WERI-Rb-1 (cell line): ENCODE measurements at regions not wholly inside any gene's neighbourhood (a gene's known extent, or its start where the extent isn't known, plus 50 kb on each side); places are given as distances from the start of the nearest gene placed in this dataset.

Experiments used
- DNase-seq: peaks from one replicate; pipeline ENCODE4 v3.0.0-alpha.2; 2020
- H3K27ac ChIP-seq: fragments of 250-450 bp; sonication (Bioruptor Pico); 2 replicates; pipeline ENCODE4 v1.5.1; 2020; ENCODE audit warnings: mild to moderate bottlenecking, moderate library complexity
- H3K27me3 ChIP-seq: fragments of 250-450 bp; sonication (Bioruptor Pico); 2 replicates; pipeline ENCODE4 v1.5.1; 2021; ENCODE audit warnings: mild to moderate bottlenecking, low read depth, moderate library complexity; ENCODE audit not compliant: insufficient read depth, severe bottlenecking
- H3K36me3 ChIP-seq: fragments of 250-450 bp; sonication (Bioruptor Pico); 2 replicates; pipeline ENCODE4 v1.5.1; 2020; ENCODE audit warnings: mild to moderate bottlenecking, moderate library complexity
- H3K4me3 ChIP-seq: 2 replicates; pipeline ENCODE4 v1.5.1; 2011; ENCODE audit warnings: low read depth, mild to moderate bottlenecking, control low read depth, low read length
- H3K9me3 ChIP-seq: fragments of 250-450 bp; sonication (Bioruptor Pico); 2 replicates; pipeline ENCODE4 v1.5.1; 2021; ENCODE audit warnings: mild to moderate bottlenecking, moderate library complexity; ENCODE audit not compliant: severe bottlenecking
- CTCF ChIP-seq: IDR thresholded peaks from 2 replicates; pipeline ENCODE4 v1.5.1; 2011; ENCODE audit warnings: low read depth, mild to moderate bottlenecking, control low read depth, inconsistent platforms, low read length

- no peak overlapping the region for H3K27ac ChIP-seq
- H3K36me3 ChIP-seq: no peaks in the 10 kb centered on the region
- H3K4me3 ChIP-seq: no peak overlapping the region
- no peaks in the 10 kb centered on the region for H3K9me3 ChIP-seq
- DNase-seq: no peak
- H3K27me3 ChIP-seq: no peaks in the 10 kb centered on the region
- no peak for TF ChIP-seq CTCF
Measured at GRCh38 chr4:45122406-45122805, 396.1 kb upstream of the GNPDA2 start.

- H3K9me3 ChIP-seq: no peaks in the 10 kb centered on the region
- no peaks in the 10 kb centered on the region for H3K36me3 ChIP-seq
- DNase-seq: no peak
Measured at GRCh38 chr4:45121426-45121975, 395.1 kb upstream of the GNPDA2 start.

GRCh38 chr4:45120163-45120562 lies 393.8 kb upstream of the GNPDA2 start:
- Histone ChIP-seq H3K27ac (no peak overlapping the region), H3K4me3 (no peak overlapping the region), H3K9me3 (no peaks in the 10 kb centered on the region), H3K27me3 (no peaks in the 10 kb centered on the region), H3K36me3 (no peaks in the 10 kb centered on the region)
- TF ChIP-seq CTCF: no peak
- no peak for DNase-seq

More at GRCh38 chr4:45121426-45121975, 395.1 kb upstream of the GNPDA2 start:
- TF ChIP-seq CTCF: no peak
- H3K27me3 ChIP-seq: no peaks in the 10 kb centered on the region
- H3K4me3 ChIP-seq: no peak overlapping the region
- H3K27ac ChIP-seq: no peak overlapping the region

GRCh38 chr4:45119376-45119775 lies 393.0 kb upstream of the GNPDA2 start:
- Histone ChIP-seq H3K36me3 (no peaks in the 10 kb centered on the region), H3K27ac (no peak overlapping the region), H3K27me3 (no peaks in the 10 kb centered on the region), H3K4me3 (no peak overlapping the region), H3K9me3 (no peaks in the 10 kb centered on the region)
- DNase-seq: no peak
- TF ChIP-seq CTCF: no peak

- TF ChIP-seq CTCF: no peak
- no peak overlapping the region for H3K4me3 ChIP-seq
- no peak for DNase-seq
- H3K27me3 ChIP-seq: no peaks in the 10 kb centered on the region
- no peaks in the 10 kb centered on the region for H3K9me3 ChIP-seq
- no peak overlapping the region for H3K27ac ChIP-seq
- no peaks in the 10 kb centered on the region for H3K36me3 ChIP-seq
Measured at GRCh38 chr4:45102716-45103115, 376.4 kb upstream of the GNPDA2 start.
